Colonic mucosa (tissue), 4 donors: ENCODE measurements at regions not wholly inside any gene's neighbourhood (a gene's known extent, or its start where the extent isn't known, plus 50 kb on each side); places are given as distances from the start of the nearest gene placed in this dataset.

Experiments used
- DNase-seq: peaks from one replicate; pipeline ENCODE4 v3.0.0-alpha.2; 2020
- H3K27ac ChIP-seq: fragments of 200-600 bp; one replicate; pipeline ENCODE4 v1.8.0; 2021
- H3K27me3 ChIP-seq: fragments of 200-600 bp; one replicate; pipeline ENCODE4 v1.8.0; 2021
- H3K36me3 ChIP-seq: fragments of 200-600 bp; one replicate; pipeline ENCODE4 v1.8.0; 2021
- H3K4me1 ChIP-seq: fragments of 200-600 bp; one replicate; pipeline ENCODE4 v1.8.0; 2021; ENCODE audit warnings: mild to moderate bottlenecking
- H3K4me3 ChIP-seq: fragments of 200-600 bp; one replicate; pipeline ENCODE4 v1.8.0; 2021
- H3K9ac ChIP-seq, 2 donors: one replicate each; pipeline ENCODE4 v1.7.0; 2013; ENCODE audit warnings: control low read depth in 2 of 2, low read depth in 2 of 2, low read length in 2 of 2
- H3K9me3 ChIP-seq: fragments of 200-600 bp; one replicate; pipeline ENCODE4 v1.8.0; 2021
- CTCF ChIP-seq: fragments of 200-600 bp; IDR thresholded peaks from one replicate; pipeline ENCODE4 v1.8.0; 2022; ENCODE audit warnings: antibody characterized with exemption, mild to moderate bottlenecking
- intact Hi-C: fragments of 100-400 bp; cut with DNase I; formaldehyde crosslinking; loops from one replicate; pipeline ENCODE4 v1.14.1; 2022
- donor health status: healthy.
- donor health status: DM: no; HTN: no; CAD: no.
- donor health status: DM: no; HTN: no; CAD: no.

- Histone ChIP-seq H3K9ac (no peak overlapping the region), H3K4me1 (no peaks in the 10 kb centered on the region), H3K27me3 (no peaks in the 10 kb centered on the region), H3K9me3 (no peaks in the 10 kb centered on the region), H3K4me3 (no peak overlapping the region), H3K36me3 (no peaks in the 10 kb centered on the region), H3K27ac (no peak overlapping the region)
- DNase-seq: no peak
- intact Hi-C loops: no loop called here
- no peak for TF ChIP-seq CTCF
Observed at GRCh38 chr7:108972004-108972403, 402.3 kb downstream of the DNAJB9 start.

- Histone ChIP-seq H3K9me3 (no peaks in the 10 kb centered on the region), H3K4me3 (no peak overlapping the region), H3K4me1 (no peaks in the 10 kb centered on the region), H3K27me3 (no peaks in the 10 kb centered on the region), H3K9ac (no peak overlapping the region), H3K36me3 (no peaks in the 10 kb centered on the region), H3K27ac (no peak overlapping the region)
- TF ChIP-seq CTCF: no peak
- intact Hi-C loops: no loop called here
- no peak for DNase-seq
Observed at GRCh38 chr7:108973075-108973474, 403.4 kb downstream of the DNAJB9 start.

- Histone ChIP-seq H3K27me3 (no peaks in the 10 kb centered on the region), H3K4me3 (no peak overlapping the region), H3K4me1 (no peaks in the 10 kb centered on the region), H3K9me3 (no peaks in the 10 kb centered on the region), H3K36me3 (no peaks in the 10 kb centered on the region), H3K9ac (no peak overlapping the region), H3K27ac (no peak overlapping the region)
- intact Hi-C loops: no loop called here
- DNase-seq: no peak
- TF ChIP-seq CTCF: no peak
Observed at GRCh38 chr7:108974641-108975040, 405.0 kb downstream of the DNAJB9 start.

GRCh38 chr7:108985037-108985436 lies 415.4 kb downstream of the DNAJB9 start:
- no peak overlapping the region for H3K4me3 ChIP-seq
- no peaks in the 10 kb centered on the region for H3K4me1 ChIP-seq
- no peak overlapping the region for H3K9ac ChIP-seq
- DNase-seq: no peak
- H3K36me3 ChIP-seq: no peaks in the 10 kb centered on the region
- no peak for TF ChIP-seq CTCF
- no peaks in the 10 kb centered on the region for H3K9me3 ChIP-seq
- no peak overlapping the region for H3K27ac ChIP-seq
- no peaks in the 10 kb centered on the region for H3K27me3 ChIP-seq
- intact Hi-C loops: no loop called here

- Histone ChIP-seq H3K36me3 (no peaks in the 10 kb centered on the region), H3K27me3 (no peaks in the 10 kb centered on the region), H3K9ac (no peak overlapping the region), H3K27ac (no peak overlapping the region), H3K9me3 (no peaks in the 10 kb centered on the region), H3K4me1 (no peaks in the 10 kb centered on the region), H3K4me3 (no peak overlapping the region)
- no peak for TF ChIP-seq CTCF
- no peak for DNase-seq
- intact Hi-C loops: no loop called here
Observed at GRCh38 chr7:108989319-108989718, 419.6 kb downstream of the DNAJB9 start.

- TF ChIP-seq CTCF: no peak
- H3K9ac ChIP-seq: no peak overlapping the region
- H3K36me3 ChIP-seq: no peaks in the 10 kb centered on the region
- intact Hi-C loops: no loop called here
- no peak for DNase-seq
- no peaks in the 10 kb centered on the region for H3K9me3 ChIP-seq
- no peak overlapping the region for H3K4me3 ChIP-seq
- no peaks in the 10 kb centered on the region for H3K27me3 ChIP-seq
- H3K4me1 ChIP-seq: no peaks in the 10 kb centered on the region
- H3K27ac ChIP-seq: no peak overlapping the region
Observed at GRCh38 chr7:108997480-108997879, 427.8 kb downstream of the DNAJB9 start.
